Thyroid gland (tissue), 4 donors: ENCODE measurements at regions not wholly inside any gene's neighbourhood (a gene's known extent, or its start where the extent isn't known, plus 50 kb on each side); places are given as distances from the start of the nearest gene placed in this dataset.
"Not testable (repeated sequence)": the region's sequence is repeated elsewhere in the genome, so short reads cannot be mapped to it uniquely, and the experiment has no call there.

Experiments
- DNase-seq, 2 donors: peaks; one replicate each; pipeline ENCODE4 v3.0.0-alpha.2; 2019
- H3K27ac ChIP-seq, 3 donors: fragments of 200-600 bp; sonication (generic); 1 replicate in 2 of 3; 2 replicates in 1 of 3; pipeline ENCODE4 v1.5.1; 2016 to 2019; ENCODE audit warnings: mild to moderate bottlenecking in 1 of 3, moderate library complexity in 1 of 3
- H3K27me3 ChIP-seq: fragments of 200-600 bp; sonication (generic); one replicate; pipeline ENCODE4 v1.5.1; 2019
- H3K36me3 ChIP-seq, 2 donors: fragments of 200-600 bp; sonication (generic); one replicate each; pipeline ENCODE4 v1.5.1; 2016 to 2019
- H3K4me1 ChIP-seq, 2 donors: fragments of 200-600 bp; sonication (generic); one replicate each; pipeline ENCODE4 v1.5.1; 2017 to 2019
- H3K4me3 ChIP-seq, 3 donors: fragments of 200-600 bp; sonication (generic); replicated peaks in 1 of 3; 1 replicate in 2 of 3; 2 replicates in 1 of 3; pipeline ENCODE4 v1.5.1; 2016; ENCODE audit warnings: mild to moderate bottlenecking in 1 of 3
- H3K9me3 ChIP-seq: fragments of 200-600 bp; sonication (generic); one replicate; pipeline ENCODE4 v1.5.1; 2017
- POLR2A ChIP-seq, 2 donors: fragments of 450-650 bp; IDR thresholded peaks; one replicate each; pipeline ENCODE4 v1.6.1; 2017; ENCODE audit warnings: antibody characterized with exemption in 2 of 2, mild to moderate bottlenecking in 2 of 2, moderate library complexity in 1 of 2
- WGBS, 2 donors: methylation state at CpG; one replicate each; pipeline ENCODE4 v1.1.5; 2017; 5-methylcytosine and 5-hydroxymethylcytosine counted together
- intact Hi-C: fragments of 100-400 bp; cut with DNase I; formaldehyde crosslinking; loops from one replicate; pipeline ENCODE4 v1.15.1; 2023
- TF ChIP-seq, protein P1 (sequence below), 6 experiments: fragments of 200-600 bp in 3 of 6; fragments of 450-650 bp in 3 of 6; sonication (generic) in 3 of 6; IDR thresholded peaks; one replicate each; pipeline ENCODE4 v1.5.1; 2016 to 2019; ENCODE audit warnings: antibody characterized with exemption in 6 of 6, mild to moderate bottlenecking in 2 of 6, inconsistent platforms in 1 of 6, moderate library complexity in 1 of 6

DNA sequence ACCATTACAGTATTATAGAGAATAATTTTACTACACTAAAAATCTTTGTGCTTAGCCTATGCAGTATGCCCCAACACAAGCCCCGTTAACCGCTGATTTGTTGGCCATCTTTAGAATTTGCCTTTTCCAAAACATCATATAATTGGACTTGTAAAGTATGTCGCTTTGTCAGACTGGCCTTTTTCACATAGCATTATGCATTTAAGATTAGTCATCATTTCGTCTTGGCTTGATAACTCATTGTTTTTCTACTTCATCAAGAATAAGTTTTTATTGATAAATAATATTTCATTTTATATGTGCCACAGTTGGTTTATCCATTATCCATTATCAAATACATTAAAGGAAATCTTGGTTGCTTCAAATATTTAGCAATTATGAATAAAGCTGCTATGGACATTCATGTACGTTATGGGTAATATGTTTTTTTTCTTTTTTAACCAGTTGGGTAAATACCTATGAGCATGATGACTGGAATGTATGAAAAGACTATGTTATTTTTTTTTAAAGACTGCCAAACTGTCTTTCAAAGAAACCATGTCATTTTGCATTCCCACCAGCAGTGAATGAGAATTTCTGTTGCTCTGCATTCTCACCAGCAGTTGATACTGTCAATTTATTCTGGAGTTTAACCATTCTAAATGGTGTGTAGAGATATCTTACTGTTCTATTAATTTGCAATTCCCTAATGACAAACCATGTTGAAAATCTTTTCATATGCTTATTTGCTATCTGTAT, 273.1 kb upstream of the KCND2 start:
- intact Hi-C loops, result no loop called here
- no peak for TF ChIP-seq POLR2A (IDR thresholded peaks at IDR 0.05)
- TF ChIP-seq, protein P1, sequence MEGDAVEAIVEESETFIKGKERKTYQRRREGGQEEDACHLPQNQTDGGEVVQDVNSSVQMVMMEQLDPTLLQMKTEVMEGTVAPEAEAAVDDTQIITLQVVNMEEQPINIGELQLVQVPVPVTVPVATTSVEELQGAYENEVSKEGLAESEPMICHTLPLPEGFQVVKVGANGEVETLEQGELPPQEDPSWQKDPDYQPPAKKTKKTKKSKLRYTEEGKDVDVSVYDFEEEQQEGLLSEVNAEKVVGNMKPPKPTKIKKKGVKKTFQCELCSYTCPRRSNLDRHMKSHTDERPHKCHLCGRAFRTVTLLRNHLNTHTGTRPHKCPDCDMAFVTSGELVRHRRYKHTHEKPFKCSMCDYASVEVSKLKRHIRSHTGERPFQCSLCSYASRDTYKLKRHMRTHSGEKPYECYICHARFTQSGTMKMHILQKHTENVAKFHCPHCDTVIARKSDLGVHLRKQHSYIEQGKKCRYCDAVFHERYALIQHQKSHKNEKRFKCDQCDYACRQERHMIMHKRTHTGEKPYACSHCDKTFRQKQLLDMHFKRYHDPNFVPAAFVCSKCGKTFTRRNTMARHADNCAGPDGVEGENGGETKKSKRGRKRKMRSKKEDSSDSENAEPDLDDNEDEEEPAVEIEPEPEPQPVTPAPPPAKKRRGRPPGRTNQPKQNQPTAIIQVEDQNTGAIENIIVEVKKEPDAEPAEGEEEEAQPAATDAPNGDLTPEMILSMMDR (IDR thresholded peaks at IDR 0.05), result no peak

DNA sequence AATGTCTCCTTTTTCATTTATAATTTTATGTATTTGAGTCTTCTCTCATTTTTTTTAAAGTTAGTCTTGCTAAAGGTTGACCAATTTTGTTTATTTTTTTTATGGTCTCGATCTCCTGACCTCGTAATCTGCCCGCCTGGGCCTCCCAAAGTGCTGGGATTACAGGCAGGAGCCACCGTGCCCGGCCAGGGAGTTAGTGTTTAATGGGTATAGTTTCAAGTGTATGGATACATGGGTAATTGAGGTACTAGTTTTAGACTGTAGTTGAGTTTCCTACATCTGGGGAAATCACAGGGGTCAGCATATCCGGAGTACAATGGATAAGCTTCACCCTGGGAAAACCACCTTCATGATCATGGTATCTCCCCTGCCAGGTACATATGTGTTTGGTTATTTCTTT, 267.3 kb upstream of the KCND2 start:
- H3K9me3 ChIP-seq, result no peaks in the 10 kb centered on the region
- no peak overlapping the region for H3K4me3 ChIP-seq
- no peaks in the 10 kb centered on the region for H3K27me3 ChIP-seq
- intact Hi-C loops, result no loop called here
- WGBS, 2 donors, result 90 to 92% methylated on average over 6 of the region's 6 CpGs
- H3K4me1 ChIP-seq, result no peaks in the 10 kb centered on the region
- no peaks in the 10 kb centered on the region for H3K36me3 ChIP-seq
- no peak overlapping the region for H3K27ac ChIP-seq
- DNase-seq, result no peak
- TF ChIP-seq, protein P1 (IDR thresholded peaks at IDR 0.05), result no peak
- TF ChIP-seq POLR2A (IDR thresholded peaks at IDR 0.05), result no peak

More for the DNA sequence above, 273.1 kb upstream of the KCND2 start:
- Histone ChIP-seq H3K4me1 (no peaks in the 10 kb centered on the region), H3K9me3 (no peaks in the 10 kb centered on the region), H3K27ac (no peak overlapping the region), H3K36me3 (no peaks in the 10 kb centered on the region), H3K4me3 (no peak overlapping the region), H3K27me3 (no peaks in the 10 kb centered on the region)
- no peak for DNase-seq
- 91 to 93% methylated on average over 5 of the region's 5 CpGs for WGBS, 2 donors

DNA sequence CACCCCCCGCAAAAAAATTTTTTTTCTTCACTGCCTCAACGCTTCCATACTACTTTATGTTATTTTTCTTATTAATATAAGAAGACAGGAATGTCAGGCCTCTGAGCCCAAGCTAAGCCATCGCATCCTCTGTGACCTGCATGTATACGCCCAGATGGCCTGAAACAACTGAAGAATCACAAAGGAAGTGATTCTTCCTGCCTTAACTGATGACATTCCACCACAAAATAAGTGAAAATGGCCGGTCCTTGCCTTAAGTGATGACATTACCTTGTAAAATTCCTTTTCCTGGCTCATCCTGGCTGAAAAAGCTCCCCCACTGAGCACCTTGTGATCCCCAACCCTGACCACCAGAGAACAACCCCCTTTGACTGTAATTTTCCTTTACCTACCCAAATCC, 258.7 kb upstream of the KCND2 start:
- H3K27ac ChIP-seq, H3K9me3 ChIP-seq, intact Hi-C loops, DNase-seq, H3K4me1 ChIP-seq, H3K27me3 ChIP-seq, H3K36me3 ChIP-seq, H3K4me3 ChIP-seq: not testable (repeated sequence)
- 84 to 88% methylated on average over 5 of the region's 5 CpGs for WGBS, 2 donors

DNA sequence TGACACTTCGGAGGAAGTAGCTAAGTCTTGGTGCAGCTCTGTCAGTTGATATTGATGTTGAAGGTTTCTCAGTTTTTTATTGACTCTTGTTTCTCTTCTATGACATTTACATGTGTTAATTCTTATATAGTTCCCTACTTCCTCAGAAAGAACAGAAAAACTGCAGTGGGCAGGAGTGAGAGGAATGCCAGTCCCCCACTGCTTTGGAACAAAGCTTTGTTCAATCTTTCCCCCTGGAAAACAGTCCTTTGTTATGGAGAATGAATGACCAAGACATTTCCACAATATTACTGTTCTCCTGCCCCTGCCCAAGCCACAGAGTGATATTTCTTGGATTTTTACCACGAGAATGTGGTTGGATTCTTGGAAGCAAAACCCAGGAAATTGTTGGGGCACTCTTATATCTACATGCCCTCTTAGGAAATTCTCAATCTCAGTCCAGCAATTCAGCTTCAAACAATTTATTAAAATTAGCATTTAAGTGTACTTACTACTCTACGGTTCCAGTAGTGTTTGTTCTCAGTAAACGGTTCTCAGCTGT, 258.0 kb upstream of the KCND2 start:
- H3K4me3 ChIP-seq, result no peak overlapping the region
- DNase-seq, result no peak
- WGBS, 2 donors, result 56 to 61% methylated on average over 4 of the region's 4 CpGs
- H3K4me1 ChIP-seq, result no peaks in the 10 kb centered on the region
- H3K9me3 ChIP-seq, result no peaks in the 10 kb centered on the region
- intact Hi-C loops, result no loop called here
- TF ChIP-seq, protein P1 (IDR thresholded peaks at IDR 0.05), result no peak
- no peak for TF ChIP-seq POLR2A (IDR thresholded peaks at IDR 0.05)
- no peak overlapping the region for H3K27ac ChIP-seq
- H3K36me3 ChIP-seq, result no peaks in the 10 kb centered on the region
- H3K27me3 ChIP-seq, result no peaks in the 10 kb centered on the region

DNA sequence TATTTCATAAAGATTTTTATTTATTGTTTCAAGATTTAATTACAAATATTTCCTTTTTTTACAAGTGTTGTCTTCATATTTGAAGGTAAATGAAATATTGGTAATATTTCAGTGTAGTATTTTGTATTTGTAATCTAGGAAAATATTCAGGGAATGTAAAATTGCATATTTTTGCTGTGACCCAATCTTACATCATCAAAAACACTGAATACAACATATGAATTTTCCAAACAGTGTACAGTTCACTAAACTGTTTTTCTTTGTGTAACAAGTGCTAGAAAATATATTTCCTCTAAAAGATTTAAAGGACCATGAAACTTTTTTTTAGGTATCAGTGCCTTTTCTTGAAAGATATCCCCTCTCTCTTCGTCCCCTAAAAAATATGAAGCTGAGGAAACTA, 251.9 kb upstream of the KCND2 start:
- 73 to 89% methylated on average over 1 of the region's 1 CpG for WGBS, 2 donors
- H3K36me3 ChIP-seq, result no peaks in the 10 kb centered on the region
- no peaks in the 10 kb centered on the region for H3K27me3 ChIP-seq
- H3K9me3 ChIP-seq, result no peaks in the 10 kb centered on the region
- no peak overlapping the region for H3K4me3 ChIP-seq
- H3K4me1 ChIP-seq, result no peaks in the 10 kb centered on the region
- intact Hi-C loops, result no loop called here
- H3K27ac ChIP-seq, result no peak overlapping the region
- no peak for DNase-seq
- TF ChIP-seq POLR2A (IDR thresholded peaks at IDR 0.05), result no peak
- TF ChIP-seq, protein P1 (IDR thresholded peaks at IDR 0.05), result no peak
